ENCODE measurements at regions not wholly inside any gene's neighbourhood (a gene's known extent, or its start where the extent isn't known, plus 50 kb on each side); places are given as distances from the start of the nearest gene placed in this dataset.

- Histone ChIP-seq H3K4me2 (no peak overlapping the region), H3K4me3 (no peak overlapping the region), H3K4me1 (no peaks in the 10 kb centered on the region), H3K9me3 (no peaks in the 10 kb centered on the region), H3K27ac (no peak overlapping the region)
- DNase-seq (ENCODE audit: low read depth in 1 of 2, low spot score in 1 of 2) (no peak), ATAC-seq (no peak), FAIRE-seq (no peak)
- TF ChIP-seq, protein P1, sequence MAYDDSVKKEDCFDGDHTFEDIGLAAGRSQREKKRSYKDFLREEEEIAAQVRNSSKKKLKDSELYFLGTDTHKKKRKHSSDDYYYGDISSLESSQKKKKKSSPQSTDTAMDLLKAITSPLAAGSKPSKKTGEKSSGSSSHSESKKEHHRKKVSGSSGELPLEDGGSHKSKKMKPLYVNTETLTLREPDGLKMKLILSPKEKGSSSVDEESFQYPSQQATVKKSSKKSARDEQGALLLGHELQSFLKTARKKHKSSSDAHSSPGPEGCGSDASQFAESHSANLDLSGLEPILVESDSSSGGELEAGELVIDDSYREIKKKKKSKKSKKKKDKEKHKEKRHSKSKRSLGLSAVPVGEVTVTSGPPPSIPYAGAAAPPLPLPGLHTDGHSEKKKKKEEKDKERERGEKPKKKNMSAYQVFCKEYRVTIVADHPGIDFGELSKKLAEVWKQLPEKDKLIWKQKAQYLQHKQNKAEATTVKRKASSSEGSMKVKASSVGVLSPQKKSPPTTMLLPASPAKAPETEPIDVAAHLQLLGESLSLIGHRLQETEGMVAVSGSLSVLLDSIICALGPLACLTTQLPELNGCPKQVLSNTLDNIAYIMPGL (CRISPR knock-in tag; IDR thresholded peaks at IDR 0.05; ENCODE audit: borderline replicate concordance), result no peak
- TF ChIP-seq POLR2AphosphoS2 (conservative IDR thresholded peaks at IDR 0.05; ENCODE audit: low read length), result no peak
- TF ChIP-seq FOSL2 (IDR thresholded peaks at IDR 0.05), result no peak
- no peak for TF ChIP-seq FOSL2 (CRISPR knock-in tag; IDR thresholded peaks at IDR 0.05)
- no peak for TF ChIP-seq SMC3 (IDR thresholded peaks at IDR 0.05)
- TF ChIP-seq, protein P2, sequence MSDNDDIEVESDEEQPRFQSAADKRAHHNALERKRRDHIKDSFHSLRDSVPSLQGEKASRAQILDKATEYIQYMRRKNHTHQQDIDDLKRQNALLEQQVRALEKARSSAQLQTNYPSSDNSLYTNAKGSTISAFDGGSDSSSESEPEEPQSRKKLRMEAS (IDR thresholded peaks at IDR 0.05), result no peak
- no peak for TF ChIP-seq RCOR1 (IDR thresholded peaks at IDR 0.05; ENCODE audit: low read depth, low read length)
- TF ChIP-seq ATOH8 (CRISPR knock-in tag; IDR thresholded peaks at IDR 0.05; ENCODE audit: low read depth), result no peak
- TF ChIP-seq BCL3 (IDR thresholded peaks at IDR 0.05), result no peak
- WGBS (ENCODE audit: missing lambda C conversion rate), result 11% methylated on average over 3 of the region's 3 CpGs
- ChIA-PET POLR2A (no interaction called here), CTCF (no interaction called here)
Observed at GRCh38 chr13:37392389-37392788, 206.2 kb downstream of the POSTN start.

DNA sequence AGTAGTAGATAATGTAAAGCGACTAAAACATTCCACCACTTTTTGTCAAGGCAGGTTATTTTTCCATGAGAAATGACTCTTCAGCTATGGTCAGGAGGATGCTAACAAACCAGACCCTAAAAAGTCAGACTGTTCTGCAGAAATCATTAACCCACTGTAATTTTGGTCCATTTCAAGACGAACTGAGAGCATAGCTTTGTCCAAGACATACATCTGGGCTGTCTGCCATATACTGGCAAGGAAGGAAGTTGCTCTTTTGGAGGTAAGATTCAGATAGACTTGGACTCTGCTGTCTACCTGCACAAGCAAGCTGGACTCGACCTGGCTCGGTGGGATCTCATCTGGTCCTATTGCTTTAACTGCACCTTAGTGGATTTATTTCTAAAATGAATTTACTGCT lies 207.8 kb downstream of the POSTN start:
- ChIA-PET POLR2A (no interaction called here), CTCF (no interaction called here)
- TF ChIP-seq CBX8 (IDR thresholded peaks at IDR 0.05) (no peak), CHD2 (IDR thresholded peaks at IDR 0.05; ENCODE audit: low read length, partially characterized antibody) (no peak), E2F6 (IDR thresholded peaks at IDR 0.05; ENCODE audit: borderline replicate concordance, low read depth) (no peak), CBX2 (IDR thresholded peaks at IDR 0.05; ENCODE audit: borderline replicate concordance, low read depth) (no peak), ZFP36 (IDR thresholded peaks at IDR 0.05; ENCODE audit: borderline replicate concordance, partially characterized antibody) (no peak), HOXB5 (CRISPR knock-in tag; IDR thresholded peaks at IDR 0.05) (no peak), ESRRA (IDR thresholded peaks at IDR 0.05; ENCODE audit: borderline replicate concordance, low read length) (no peak), PHF8 (IDR thresholded peaks at IDR 0.05; ENCODE audit: borderline replicate concordance, low read depth) (no peak), CTCF (IDR thresholded peaks at IDR 0.05) (no peak), PBX3 (IDR thresholded peaks at IDR 0.05) (no peak), HOXB13 (CRISPR knock-in tag; IDR thresholded peaks at IDR 0.05; ENCODE audit: low read depth) (no peak), NR3C1 (IDR thresholded peaks at IDR 0.05) (no peak), RARB (CRISPR knock-in tag; IDR thresholded peaks at IDR 0.05) (no peak), KDM5A (IDR thresholded peaks at IDR 0.05) (no peak), FOSB (CRISPR knock-in tag; IDR thresholded peaks at IDR 0.05) (no peak)
- TF ChIP-seq, protein P3, sequence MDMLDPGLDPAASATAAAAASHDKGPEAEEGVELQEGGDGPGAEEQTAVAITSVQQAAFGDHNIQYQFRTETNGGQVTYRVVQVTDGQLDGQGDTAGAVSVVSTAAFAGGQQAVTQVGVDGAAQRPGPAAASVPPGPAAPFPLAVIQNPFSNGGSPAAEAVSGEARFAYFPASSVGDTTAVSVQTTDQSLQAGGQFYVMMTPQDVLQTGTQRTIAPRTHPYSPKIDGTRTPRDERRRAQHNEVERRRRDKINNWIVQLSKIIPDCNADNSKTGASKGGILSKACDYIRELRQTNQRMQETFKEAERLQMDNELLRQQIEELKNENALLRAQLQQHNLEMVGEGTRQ (IDR thresholded peaks at IDR 0.05), result no peak
- TF ChIP-seq, protein P4, sequence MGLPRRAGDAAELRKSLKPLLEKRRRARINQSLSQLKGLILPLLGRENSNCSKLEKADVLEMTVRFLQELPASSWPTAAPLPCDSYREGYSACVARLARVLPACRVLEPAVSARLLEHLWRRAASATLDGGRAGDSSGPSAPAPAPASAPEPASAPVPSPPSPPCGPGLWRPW (IDR thresholded peaks at IDR 0.05), result no peak
- TF ChIP-seq, protein P1 (CRISPR knock-in tag; IDR thresholded peaks at IDR 0.05; ENCODE audit: borderline replicate concordance), result no peak
- TF ChIP-seq, protein P2 (IDR thresholded peaks at IDR 0.05), result no peak
- no peak overlapping the region for H3K27ac ChIP-seq
- no peak for ATAC-seq
- no peak overlapping the region for H3K4me3 ChIP-seq
- WGBS (ENCODE audit: missing lambda C conversion rate), result 2% methylated on average over 4 of the region's 4 CpGs
- no peaks in the 10 kb centered on the region for H3K4me1 ChIP-seq
- DNase-seq (ENCODE audit: low read depth in 1 of 2, low spot score in 1 of 2), result no peak
- no peaks in the 10 kb centered on the region for H3K9me3 ChIP-seq
- no peak for FAIRE-seq
- no peak overlapping the region for H3K4me2 ChIP-seq
